GM12892 (cell line): ENCODE measurements at regions not wholly inside any gene's neighbourhood (a gene's known extent, or its start where the extent isn't known, plus 50 kb on each side); places are given as distances from the start of the nearest gene placed in this dataset.

Source experiments
- POLR2A ChIP-seq: IDR thresholded peaks from 2 replicates; pipeline ENCODE4 v1.6.1; 2011; ENCODE audit warnings: low read depth, low read length, control low read depth
- POLR2AphosphoS5 ChIP-seq: IDR thresholded peaks from 2 replicates; pipeline ENCODE4 v1.6.1; 2011; ENCODE audit warnings: low read depth, low read length, control low read depth

- TF ChIP-seq POLR2A: no peak
- no peak for TF ChIP-seq POLR2AphosphoS5
Observed at GRCh38 chr15:38904298-38904697, 339.7 kb upstream of the RASGRP1 start.
